Thyroid gland (tissue), 4 donors: ENCODE measurements at regions not wholly inside any gene's neighbourhood (a gene's known extent, or its start where the extent isn't known, plus 50 kb on each side); places are given as distances from the start of the nearest gene placed in this dataset.
"Not testable (repeated sequence)": the region's sequence is repeated elsewhere in the genome, so short reads cannot be mapped to it uniquely, and the experiment has no call there.

ENCODE experiments used
- POLR2A ChIP-seq, 2 donors: fragments of 450-650 bp; IDR thresholded peaks; one replicate each; pipeline ENCODE4 v1.6.1; 2017; ENCODE audit warnings: antibody characterized with exemption in 2 of 2, mild to moderate bottlenecking in 2 of 2, moderate library complexity in 1 of 2
- TF ChIP-seq, protein P1 (sequence below), 6 experiments: fragments of 200-600 bp in 3 of 6; fragments of 450-650 bp in 3 of 6; sonication (generic) in 3 of 6; IDR thresholded peaks; one replicate each; pipeline ENCODE4 v1.5.1; 2016 to 2019; ENCODE audit warnings: antibody characterized with exemption in 6 of 6, mild to moderate bottlenecking in 2 of 6, inconsistent platforms in 1 of 6, moderate library complexity in 1 of 6

DNA sequence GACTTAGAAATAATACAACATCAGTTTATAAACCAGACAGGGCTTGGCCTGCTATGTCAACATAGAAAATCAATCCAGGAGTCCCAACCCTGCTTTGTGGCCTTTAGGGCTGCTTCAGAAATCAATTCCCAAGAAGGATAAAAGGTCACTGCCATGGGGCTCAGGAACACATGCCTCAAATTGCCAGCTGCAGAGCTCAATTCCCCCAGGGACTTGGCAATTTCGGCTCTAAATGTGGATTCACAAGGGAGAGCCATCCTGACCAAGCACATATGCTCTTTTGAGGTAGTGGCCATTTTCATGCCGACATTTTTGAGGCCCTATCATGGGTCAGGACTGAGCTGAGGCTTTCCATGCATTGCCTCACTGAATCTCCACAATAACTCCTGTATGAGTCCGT, 97.5 kb downstream of the SPDYE17 start:
- TF ChIP-seq, protein P1, sequence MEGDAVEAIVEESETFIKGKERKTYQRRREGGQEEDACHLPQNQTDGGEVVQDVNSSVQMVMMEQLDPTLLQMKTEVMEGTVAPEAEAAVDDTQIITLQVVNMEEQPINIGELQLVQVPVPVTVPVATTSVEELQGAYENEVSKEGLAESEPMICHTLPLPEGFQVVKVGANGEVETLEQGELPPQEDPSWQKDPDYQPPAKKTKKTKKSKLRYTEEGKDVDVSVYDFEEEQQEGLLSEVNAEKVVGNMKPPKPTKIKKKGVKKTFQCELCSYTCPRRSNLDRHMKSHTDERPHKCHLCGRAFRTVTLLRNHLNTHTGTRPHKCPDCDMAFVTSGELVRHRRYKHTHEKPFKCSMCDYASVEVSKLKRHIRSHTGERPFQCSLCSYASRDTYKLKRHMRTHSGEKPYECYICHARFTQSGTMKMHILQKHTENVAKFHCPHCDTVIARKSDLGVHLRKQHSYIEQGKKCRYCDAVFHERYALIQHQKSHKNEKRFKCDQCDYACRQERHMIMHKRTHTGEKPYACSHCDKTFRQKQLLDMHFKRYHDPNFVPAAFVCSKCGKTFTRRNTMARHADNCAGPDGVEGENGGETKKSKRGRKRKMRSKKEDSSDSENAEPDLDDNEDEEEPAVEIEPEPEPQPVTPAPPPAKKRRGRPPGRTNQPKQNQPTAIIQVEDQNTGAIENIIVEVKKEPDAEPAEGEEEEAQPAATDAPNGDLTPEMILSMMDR (IDR thresholded peaks at IDR 0.05): not testable (repeated sequence)
- TF ChIP-seq POLR2A (IDR thresholded peaks at IDR 0.05): not testable (repeated sequence)
